Tibial artery (tissue), 4 donors: ENCODE measurements at regions not wholly inside any gene's neighbourhood (a gene's known extent, or its start where the extent isn't known, plus 50 kb on each side); places are given as distances from the start of the nearest gene placed in this dataset.

Experiments
- DNase-seq, 2 donors: peaks; one replicate each; pipeline ENCODE4 v3.0.0-alpha.2; 2019
- H3K27ac ChIP-seq, 2 donors: fragments of 200-600 bp; sonication (generic) in 1 of 2; 1 replicate in 1 of 2; 2 replicates in 1 of 2; pipeline ENCODE4 v1.5.1; 2018 to 2019; ENCODE audit warnings: mild to moderate bottlenecking in 1 of 2
- H3K27me3 ChIP-seq, 2 donors: fragments of 200-600 bp; sonication (generic) in 1 of 2; one replicate each; pipeline versions ENCODE4 v1.5.1 to v1.6.0; 2016 to 2019
- H3K36me3 ChIP-seq, 3 donors: fragments of 200-600 bp; sonication (generic) in 2 of 3; one replicate each; pipeline ENCODE4 v1.5.1; 2016 to 2019; ENCODE audit warnings: mild to moderate bottlenecking in 2 of 3
- H3K4me1 ChIP-seq, 4 donors: fragments of 200-600 bp; sonication (generic) in 2 of 4; 1 replicate in 3 of 4; 2 replicates in 1 of 4; pipeline ENCODE4 v1.5.1; 2016 to 2019
- H3K4me3 ChIP-seq, 2 donors: fragments of 200-600 bp; sonication (generic) in 1 of 2; 1 replicate in 1 of 2; 2 replicates in 1 of 2; pipeline ENCODE4 v1.5.1; 2018 to 2019; ENCODE audit warnings: mild to moderate bottlenecking in 2 of 2
- H3K9me3 ChIP-seq, 3 donors: fragments of 200-600 bp; sonication (generic) in 1 of 3; one replicate each; pipeline ENCODE4 v1.5.1; 2016 to 2019
- intact Hi-C: fragments of 100-400 bp; cut with DNase I; formaldehyde crosslinking; loops from one replicate; pipeline ENCODE4 v1.15.0; 2023; ENCODE audit warnings: low total_unique reads
- TF ChIP-seq, protein P1 (sequence below), 2 experiments: fragments of 200-600 bp in 1 of 2; fragments of 450-650 bp in 1 of 2; IDR thresholded peaks; one replicate each; pipeline ENCODE4 v1.5.1; 2017 to 2019; ENCODE audit warnings: antibody characterized with exemption in 2 of 2, mild to moderate bottlenecking in 1 of 2, moderate library complexity in 1 of 2

DNA sequence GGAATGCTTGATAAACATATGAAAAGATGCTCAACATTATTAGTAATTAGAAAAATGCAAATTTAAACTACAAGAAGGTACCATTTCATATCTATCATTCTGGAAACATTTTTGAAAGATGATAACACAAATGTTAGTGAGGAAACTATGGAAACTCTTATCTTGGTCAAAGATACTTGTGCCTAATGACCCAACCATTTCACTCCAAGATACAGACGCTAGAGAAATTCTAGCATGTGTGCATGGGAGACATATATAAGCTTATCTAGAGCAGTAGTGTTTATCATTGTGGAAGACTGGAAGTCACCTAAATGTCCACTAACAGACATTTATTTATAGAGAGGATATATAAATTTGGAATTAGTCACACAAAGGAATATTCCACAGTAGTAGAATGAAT, 143.1 kb upstream of the HMGA2 start:
- no peak for DNase-seq
- Histone ChIP-seq H3K27me3 (no peaks in the 10 kb centered on the region), H3K4me3 (no peak overlapping the region), H3K27ac (no peak overlapping the region), H3K9me3 (no peaks in the 10 kb centered on the region), H3K36me3 (no peaks in the 10 kb centered on the region), H3K4me1 (no peaks in the 10 kb centered on the region)
- intact Hi-C loops, result no loop called here
- TF ChIP-seq, protein P1, sequence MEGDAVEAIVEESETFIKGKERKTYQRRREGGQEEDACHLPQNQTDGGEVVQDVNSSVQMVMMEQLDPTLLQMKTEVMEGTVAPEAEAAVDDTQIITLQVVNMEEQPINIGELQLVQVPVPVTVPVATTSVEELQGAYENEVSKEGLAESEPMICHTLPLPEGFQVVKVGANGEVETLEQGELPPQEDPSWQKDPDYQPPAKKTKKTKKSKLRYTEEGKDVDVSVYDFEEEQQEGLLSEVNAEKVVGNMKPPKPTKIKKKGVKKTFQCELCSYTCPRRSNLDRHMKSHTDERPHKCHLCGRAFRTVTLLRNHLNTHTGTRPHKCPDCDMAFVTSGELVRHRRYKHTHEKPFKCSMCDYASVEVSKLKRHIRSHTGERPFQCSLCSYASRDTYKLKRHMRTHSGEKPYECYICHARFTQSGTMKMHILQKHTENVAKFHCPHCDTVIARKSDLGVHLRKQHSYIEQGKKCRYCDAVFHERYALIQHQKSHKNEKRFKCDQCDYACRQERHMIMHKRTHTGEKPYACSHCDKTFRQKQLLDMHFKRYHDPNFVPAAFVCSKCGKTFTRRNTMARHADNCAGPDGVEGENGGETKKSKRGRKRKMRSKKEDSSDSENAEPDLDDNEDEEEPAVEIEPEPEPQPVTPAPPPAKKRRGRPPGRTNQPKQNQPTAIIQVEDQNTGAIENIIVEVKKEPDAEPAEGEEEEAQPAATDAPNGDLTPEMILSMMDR (IDR thresholded peaks at IDR 0.05), result no peak

DNA sequence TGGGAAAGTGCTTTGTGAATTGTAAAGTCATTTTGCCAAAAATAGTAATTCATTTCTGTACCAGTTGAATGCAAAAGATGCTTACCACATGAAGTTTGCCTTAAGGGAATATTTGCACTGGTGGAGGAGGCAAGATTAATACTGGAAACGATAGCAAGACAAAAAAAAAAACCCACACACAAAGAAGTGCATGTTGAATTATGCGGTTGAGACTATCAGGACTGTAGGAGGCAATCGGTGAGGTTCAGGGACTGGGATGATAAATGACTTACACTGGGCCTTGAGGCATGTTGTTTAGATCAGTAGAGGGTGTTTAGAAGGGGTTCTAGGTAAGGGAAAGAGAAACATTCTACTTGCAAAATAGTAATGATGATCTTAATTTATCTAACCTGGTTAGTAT, 142.2 kb upstream of the HMGA2 start:
- H3K27ac ChIP-seq, result no peak overlapping the region
- DNase-seq, result no peak
- H3K27me3 ChIP-seq, result no peaks in the 10 kb centered on the region
- TF ChIP-seq, protein P1 (IDR thresholded peaks at IDR 0.05), result no peak
- no peak overlapping the region for H3K4me3 ChIP-seq
- H3K9me3 ChIP-seq, result no peaks in the 10 kb centered on the region
- H3K36me3 ChIP-seq, result no peaks in the 10 kb centered on the region
- intact Hi-C loops, result no loop called here
- H3K4me1 ChIP-seq, result no peaks in the 10 kb centered on the region

DNA sequence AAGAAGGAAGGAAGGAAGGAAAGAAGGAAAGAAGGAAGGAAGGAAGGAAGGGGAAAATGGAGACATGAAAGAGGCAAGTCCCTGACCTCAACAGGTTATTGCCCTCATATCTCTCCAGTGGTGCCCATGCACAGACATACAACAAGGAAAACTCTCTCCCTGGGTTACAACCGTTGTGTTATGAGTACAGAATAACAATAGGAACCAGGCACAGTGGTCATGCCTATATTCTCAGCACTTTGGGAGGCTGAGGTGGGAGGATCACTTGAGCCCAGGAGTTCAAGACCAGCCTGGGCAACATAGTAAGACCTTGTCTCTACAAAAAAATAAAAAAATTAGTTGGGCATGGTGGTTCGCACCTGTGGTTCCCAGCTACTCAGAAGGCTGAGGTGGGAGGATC, 139.4 kb upstream of the HMGA2 start:
- H3K4me3 ChIP-seq, result no peak overlapping the region
- intact Hi-C loops, result no loop called here
- TF ChIP-seq, protein P1 (IDR thresholded peaks at IDR 0.05), result no peak
- DNase-seq, result no peak
- H3K9me3 ChIP-seq, result no peaks in the 10 kb centered on the region
- H3K4me1 ChIP-seq, result no peaks in the 10 kb centered on the region
- H3K27ac ChIP-seq, result no peak overlapping the region
- H3K36me3 ChIP-seq, result no peaks in the 10 kb centered on the region
- H3K27me3 ChIP-seq, result no peaks in the 10 kb centered on the region

DNA sequence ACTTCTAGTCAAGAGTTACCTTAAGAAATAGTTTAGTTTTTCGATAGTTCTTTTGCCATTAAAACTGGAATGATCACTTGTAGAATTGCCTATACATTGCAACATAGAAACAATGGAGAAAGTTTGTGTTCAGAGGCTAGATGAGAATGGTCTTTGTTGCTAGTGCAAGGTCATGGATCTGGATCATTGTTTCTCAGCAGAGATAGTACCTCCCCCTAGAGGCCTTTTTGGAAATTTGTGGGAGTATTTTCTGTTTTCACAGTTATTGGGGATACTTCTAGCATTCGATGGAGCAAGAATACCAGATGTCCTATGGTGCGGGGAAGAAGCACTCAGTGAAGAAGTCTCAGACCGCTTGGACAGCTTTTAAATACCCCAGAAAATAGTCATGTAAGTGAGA, 138.8 kb upstream of the HMGA2 start:
- H3K4me1 ChIP-seq, result no peaks in the 10 kb centered on the region
- H3K4me3 ChIP-seq, result no peak overlapping the region
- H3K27me3 ChIP-seq, result no peaks in the 10 kb centered on the region
- no peak for DNase-seq
- TF ChIP-seq, protein P1 (IDR thresholded peaks at IDR 0.05), result peak in 1 of 2 experiments; percentile 18
- H3K27ac ChIP-seq, result no peak overlapping the region
- H3K9me3 ChIP-seq, result no peaks in the 10 kb centered on the region
- intact Hi-C loops, result no loop called here
- H3K36me3 ChIP-seq, result no peaks in the 10 kb centered on the region

DNA sequence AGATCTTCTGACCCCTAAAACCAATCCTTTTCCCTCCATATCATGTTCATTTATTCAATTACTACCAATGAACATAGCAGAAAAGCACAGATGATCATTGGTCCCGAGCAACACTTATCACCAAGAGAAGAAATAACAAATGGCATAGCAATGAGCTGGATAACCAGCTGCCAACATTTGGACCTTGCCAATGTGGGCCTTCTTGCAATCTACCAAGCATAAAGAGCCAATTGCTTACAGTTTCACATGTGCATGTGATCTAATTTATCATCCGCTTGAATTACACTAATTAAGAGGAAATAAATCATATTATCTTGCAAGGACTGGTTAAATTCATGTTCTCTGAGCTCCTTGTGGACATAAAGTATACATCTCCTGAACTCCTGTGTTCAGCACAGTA, 134.8 kb upstream of the HMGA2 start:
- Histone ChIP-seq H3K4me1 (no peaks in the 10 kb centered on the region), H3K27ac (no peak overlapping the region), H3K9me3 (no peaks in the 10 kb centered on the region), H3K4me3 (no peak overlapping the region), H3K36me3 (no peaks in the 10 kb centered on the region), H3K27me3 (no peaks in the 10 kb centered on the region)
- no peak for DNase-seq
- TF ChIP-seq, protein P1 (IDR thresholded peaks at IDR 0.05), result no peak
- intact Hi-C loops, result no loop called here

DNA sequence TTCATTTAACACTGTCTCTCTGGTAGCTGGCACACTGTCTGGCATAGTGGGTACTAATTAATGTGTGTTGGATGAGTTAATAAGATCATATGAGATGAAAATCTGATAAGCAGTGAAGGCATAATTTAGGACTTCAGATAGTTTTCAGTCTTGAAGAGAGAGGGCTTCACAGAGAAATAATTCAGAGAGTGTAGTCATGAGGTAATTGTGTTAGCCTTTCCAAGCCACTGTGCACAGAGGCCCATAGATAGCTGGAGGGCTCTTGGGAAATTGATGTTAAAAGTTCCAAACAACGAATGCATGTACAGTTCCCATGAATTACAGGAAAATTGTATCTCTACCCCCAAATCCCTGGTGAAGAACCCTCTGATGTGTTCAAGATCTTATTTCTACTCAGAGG, 133.8 kb upstream of the HMGA2 start:
- DNase-seq, result no peak

More for the DNA sequence above, 133.8 kb upstream of the HMGA2 start:
- TF ChIP-seq, protein P1 (IDR thresholded peaks at IDR 0.05), result no peak
- no peak overlapping the region for H3K4me3 ChIP-seq
- H3K27ac ChIP-seq, result no peak overlapping the region
- H3K27me3 ChIP-seq, result no peaks in the 10 kb centered on the region
- intact Hi-C loops, result no loop called here
- H3K4me1 ChIP-seq, result peaks cover 0 to 6% (median 4%) of the 10 kb centered on the region in 4 donors
- H3K36me3 ChIP-seq, result no peaks in the 10 kb centered on the region
- no peaks in the 10 kb centered on the region for H3K9me3 ChIP-seq
